Transverse colon (tissue), 4 donors: ENCODE measurements at regions not wholly inside any gene's neighbourhood (a gene's known extent, or its start where the extent isn't known, plus 50 kb on each side); places are given as distances from the start of the nearest gene placed in this dataset.

Source experiments
- POLR2AphosphoS5 ChIP-seq, 3 donors: sonication (generic); formaldehyde crosslinking; IDR thresholded peaks; one replicate each; pipeline ENCODE4 v1.6.1; 2016; ENCODE audit warnings: antibody characterized with exemption in 3 of 3
- TF ChIP-seq, protein P1 (sequence below), 5 experiments: fragments of 200-600 bp in 3 of 5; fragments of 450-650 bp in 2 of 5; sonication (generic) in 3 of 5; IDR thresholded peaks; 1 replicate in 2 of 5; 2 replicates in 3 of 5; pipeline ENCODE4 v1.5.1; 2016 to 2017; ENCODE audit warnings: antibody characterized with exemption in 5 of 5, inconsistent platforms in 3 of 5, mild to moderate bottlenecking in 2 of 5, moderate library complexity in 1 of 5

DNA sequence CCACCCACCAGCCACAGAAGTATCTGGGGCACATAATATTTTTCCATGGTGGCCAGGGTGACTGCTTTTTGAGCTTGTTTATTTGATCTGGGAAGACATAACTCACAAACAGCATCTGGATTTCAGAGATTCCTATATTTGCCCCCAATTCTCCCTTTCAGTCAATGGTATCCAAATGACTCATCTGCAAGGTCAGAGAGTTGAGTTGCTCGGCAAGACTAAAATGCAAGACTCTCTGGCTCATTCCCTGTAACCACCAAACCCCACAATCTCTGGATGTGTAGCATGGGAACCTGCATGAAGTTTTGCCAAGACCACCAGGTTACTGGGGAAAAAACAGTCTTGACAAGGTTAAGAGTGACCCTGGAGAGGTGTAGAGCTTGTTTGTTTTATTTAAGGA lies 174.9 kb upstream of the FAR2 start:
- TF ChIP-seq, protein P1, sequence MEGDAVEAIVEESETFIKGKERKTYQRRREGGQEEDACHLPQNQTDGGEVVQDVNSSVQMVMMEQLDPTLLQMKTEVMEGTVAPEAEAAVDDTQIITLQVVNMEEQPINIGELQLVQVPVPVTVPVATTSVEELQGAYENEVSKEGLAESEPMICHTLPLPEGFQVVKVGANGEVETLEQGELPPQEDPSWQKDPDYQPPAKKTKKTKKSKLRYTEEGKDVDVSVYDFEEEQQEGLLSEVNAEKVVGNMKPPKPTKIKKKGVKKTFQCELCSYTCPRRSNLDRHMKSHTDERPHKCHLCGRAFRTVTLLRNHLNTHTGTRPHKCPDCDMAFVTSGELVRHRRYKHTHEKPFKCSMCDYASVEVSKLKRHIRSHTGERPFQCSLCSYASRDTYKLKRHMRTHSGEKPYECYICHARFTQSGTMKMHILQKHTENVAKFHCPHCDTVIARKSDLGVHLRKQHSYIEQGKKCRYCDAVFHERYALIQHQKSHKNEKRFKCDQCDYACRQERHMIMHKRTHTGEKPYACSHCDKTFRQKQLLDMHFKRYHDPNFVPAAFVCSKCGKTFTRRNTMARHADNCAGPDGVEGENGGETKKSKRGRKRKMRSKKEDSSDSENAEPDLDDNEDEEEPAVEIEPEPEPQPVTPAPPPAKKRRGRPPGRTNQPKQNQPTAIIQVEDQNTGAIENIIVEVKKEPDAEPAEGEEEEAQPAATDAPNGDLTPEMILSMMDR (IDR thresholded peaks at IDR 0.05): no peak
- no peak for TF ChIP-seq POLR2AphosphoS5 (IDR thresholded peaks at IDR 0.05)
